ENCODE measurements at regions not wholly inside any gene's neighbourhood (a gene's known extent, or its start where the extent isn't known, plus 50 kb on each side); places are given as distances from the start of the nearest gene placed in this dataset.

GRCh38 chr18:78510091-78510490, 469.5 kb upstream of the SALL3 start:
- no peak for TF ChIP-seq POLR2A (IDR thresholded peaks at IDR 0.05; ENCODE audit: low read length)
- TF ChIP-seq GATA1 (IDR thresholded peaks at IDR 0.05; ENCODE audit: low read depth, low read length) = no peak

Data from erythroblast (primary cell).